Neutrophil (primary cell): ENCODE measurements at regions not wholly inside any gene's neighbourhood (a gene's known extent, or its start where the extent isn't known, plus 50 kb on each side); places are given as distances from the start of the nearest gene placed in this dataset.
"Not testable (repeated sequence)": the region's sequence is repeated elsewhere in the genome, so short reads cannot be mapped to it uniquely, and the experiment has no call there.

Experiments used
- H3K27ac ChIP-seq: fragments of 200-600 bp; sonication (generic); 2 replicates; pipeline ENCODE4 v1.5.1; 2016; ENCODE audit warnings: mild to moderate bottlenecking, moderate library complexity
- H3K27me3 ChIP-seq: fragments of 200-600 bp; sonication (generic); 2 replicates; pipeline ENCODE4 v1.6.0; 2016; ENCODE audit warnings: mild to moderate bottlenecking
- H3K36me3 ChIP-seq: fragments of 200-600 bp; sonication (generic); 2 replicates; pipeline ENCODE4 v1.5.1; 2017
- H3K4me1 ChIP-seq, 2 experiments: fragments of 200-600 bp in 1 of 2; sonication (generic) in 1 of 2; 1 replicate in 1 of 2; 2 replicates in 1 of 2; pipeline versions ENCODE4 v1.5.1 to v1.6.1; 2013 to 2016; ENCODE audit warnings: low read depth in 1 of 2, low read length in 1 of 2, mild to moderate bottlenecking in 1 of 2, moderate library complexity in 1 of 2; ENCODE audit not compliant: control insufficient read depth in 1 of 2, insufficient read depth in 1 of 2
- H3K4me3 ChIP-seq, 2 experiments: fragments of 200-600 bp in 1 of 2; sonication (generic) in 1 of 2; 1 replicate in 1 of 2; 2 replicates in 1 of 2; pipeline ENCODE4 v1.5.1; 2013 to 2016; ENCODE audit warnings: low read depth in 1 of 2, low read length in 1 of 2, mild to moderate bottlenecking in 1 of 2, moderate library complexity in 1 of 2
- H3K9me3 ChIP-seq: fragments of 200-600 bp; sonication (generic); 2 replicates; pipeline ENCODE4 v1.5.1; 2016
- CTCF ChIP-seq: fragments of 200-600 bp; sonication (generic); IDR thresholded peaks from 2 replicates; pipeline ENCODE4 v1.5.1; 2016; ENCODE audit warnings: antibody characterized with exemption

- Histone ChIP-seq H3K9me3 (no peaks in the 10 kb centered on the region), H3K36me3 (no peaks in the 10 kb centered on the region), H3K27ac (no peak overlapping the region), H3K4me1 (no peaks in the 10 kb centered on the region), H3K27me3 (no peaks in the 10 kb centered on the region), H3K4me3 (no peak overlapping the region)
- TF ChIP-seq CTCF, result no peak
Observed at GRCh38 chr1:58180537-58180936, 366.0 kb downstream of the OMA1 start.

- not testable (repeated sequence) for H3K9me3 ChIP-seq, H3K4me1 ChIP-seq, H3K27me3 ChIP-seq, H3K36me3 ChIP-seq, H3K27ac ChIP-seq, H3K4me3 ChIP-seq
Observed at GRCh38 chr1:58169160-58169559, 377.4 kb downstream of the OMA1 start.

GRCh38 chr1:58167131-58167530 lies 379.4 kb downstream of the OMA1 start:
- H3K4me1 ChIP-seq, H3K27me3 ChIP-seq, H3K9me3 ChIP-seq, H3K36me3 ChIP-seq, H3K4me3 ChIP-seq, H3K27ac ChIP-seq: not testable (repeated sequence)

GRCh38 chr1:58166417-58166816 lies 380.1 kb downstream of the OMA1 start:
- H3K4me3 ChIP-seq, result no peak overlapping the region

GRCh38 chr1:58165073-58165472 lies 381.5 kb downstream of the OMA1 start:
- no peaks in the 10 kb centered on the region for H3K36me3 ChIP-seq
- H3K4me3 ChIP-seq, result no peak overlapping the region
- H3K27me3 ChIP-seq, result no peaks in the 10 kb centered on the region
- H3K9me3 ChIP-seq, result no peaks in the 10 kb centered on the region
- H3K27ac ChIP-seq, result no peak overlapping the region
- TF ChIP-seq CTCF, result no peak
- H3K4me1 ChIP-seq, result no peaks in the 10 kb centered on the region

More at GRCh38 chr1:58166417-58166816, 380.1 kb downstream of the OMA1 start:
- no peaks in the 10 kb centered on the region for H3K4me1 ChIP-seq
- H3K9me3 ChIP-seq, result no peaks in the 10 kb centered on the region
- no peaks in the 10 kb centered on the region for H3K36me3 ChIP-seq
- no peak for TF ChIP-seq CTCF
- H3K27ac ChIP-seq, result no peak overlapping the region
- no peaks in the 10 kb centered on the region for H3K27me3 ChIP-seq

- H3K9me3 ChIP-seq, result no peaks in the 10 kb centered on the region
- no peak overlapping the region for H3K27ac ChIP-seq
- no peak overlapping the region for H3K4me3 ChIP-seq
- H3K27me3 ChIP-seq, result no peaks in the 10 kb centered on the region
- no peaks in the 10 kb centered on the region for H3K4me1 ChIP-seq
- H3K36me3 ChIP-seq, result no peaks in the 10 kb centered on the region
- no peak for TF ChIP-seq CTCF
Observed at GRCh38 chr1:58162952-58163550, 383.5 kb downstream of the OMA1 start.

- no peak for TF ChIP-seq CTCF
- H3K4me3 ChIP-seq, result no peak overlapping the region
- H3K4me1 ChIP-seq, result no peaks in the 10 kb centered on the region
- H3K27me3 ChIP-seq, result no peaks in the 10 kb centered on the region
- no peaks in the 10 kb centered on the region for H3K9me3 ChIP-seq
- H3K27ac ChIP-seq, result no peak overlapping the region
- no peaks in the 10 kb centered on the region for H3K36me3 ChIP-seq
Observed at GRCh38 chr1:58159434-58159830, 387.1 kb downstream of the OMA1 start.
